ENCODE measurements at regions not wholly inside any gene's neighbourhood (a gene's known extent, or its start where the extent isn't known, plus 50 kb on each side); places are given as distances from the start of the nearest gene placed in this dataset.

DNA sequence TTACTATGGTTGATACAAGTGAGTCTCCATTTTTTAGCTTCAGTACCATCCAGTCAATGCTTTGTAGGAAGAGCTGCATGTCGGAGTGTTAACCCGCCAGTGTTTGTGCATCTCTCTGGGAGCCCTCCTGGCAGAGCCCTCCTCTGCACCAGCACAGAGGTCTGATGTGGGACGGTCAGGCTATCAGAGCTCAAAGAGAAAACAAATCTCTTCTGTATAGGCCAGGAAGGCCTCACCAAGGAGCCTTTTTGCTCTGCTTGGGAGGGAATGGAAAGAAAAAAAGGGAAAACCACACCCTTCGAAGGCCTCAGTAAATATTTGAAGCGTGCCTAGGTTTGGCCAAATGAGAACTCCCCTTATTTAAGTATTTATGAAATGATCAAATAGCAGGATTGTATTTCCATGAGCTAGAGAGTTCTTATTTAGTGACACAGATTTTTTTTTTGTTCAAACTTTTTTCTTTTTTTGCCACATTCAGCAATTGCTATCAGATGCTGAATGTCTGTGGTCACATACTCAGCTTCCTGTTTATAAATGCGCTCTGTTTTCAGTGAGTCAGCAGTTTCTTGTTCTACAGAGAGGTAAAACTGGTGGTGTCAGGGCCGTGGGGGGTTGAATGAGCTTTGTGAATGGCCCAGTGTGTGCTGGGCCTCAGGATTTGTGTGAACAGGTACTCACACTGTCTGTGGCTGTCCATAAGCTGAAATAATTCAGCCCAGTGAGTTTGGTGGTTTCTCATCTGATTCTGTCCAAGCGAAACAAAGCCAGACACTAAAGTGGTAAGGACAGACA is 226.6 kb downstream of the SNX18 start:
- DNase-seq (ENCODE audit: low read depth in 2 of 2): peak; percentile 98

DNA sequence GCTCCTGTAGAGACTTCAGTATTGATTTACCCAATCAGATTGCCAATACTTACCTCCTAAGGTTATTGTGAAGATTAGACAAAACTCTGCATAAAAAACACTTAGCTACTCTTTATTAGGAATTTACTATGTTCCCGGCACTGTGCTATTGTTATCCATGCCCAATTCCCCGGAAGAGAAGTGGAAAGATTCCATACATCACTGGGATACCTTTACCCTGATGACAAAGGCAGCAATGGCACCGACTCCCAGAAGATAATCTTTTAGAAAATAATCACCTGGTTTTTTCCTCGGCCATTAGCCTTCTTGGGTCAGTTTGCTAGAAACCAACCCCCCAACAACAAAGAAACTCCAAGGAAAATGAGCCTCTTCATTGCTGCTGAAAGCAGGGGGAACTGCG is 226.0 kb downstream of the SNX18 start:
- DNase-seq (ENCODE audit: low read depth in 2 of 2): no peak

DNA sequence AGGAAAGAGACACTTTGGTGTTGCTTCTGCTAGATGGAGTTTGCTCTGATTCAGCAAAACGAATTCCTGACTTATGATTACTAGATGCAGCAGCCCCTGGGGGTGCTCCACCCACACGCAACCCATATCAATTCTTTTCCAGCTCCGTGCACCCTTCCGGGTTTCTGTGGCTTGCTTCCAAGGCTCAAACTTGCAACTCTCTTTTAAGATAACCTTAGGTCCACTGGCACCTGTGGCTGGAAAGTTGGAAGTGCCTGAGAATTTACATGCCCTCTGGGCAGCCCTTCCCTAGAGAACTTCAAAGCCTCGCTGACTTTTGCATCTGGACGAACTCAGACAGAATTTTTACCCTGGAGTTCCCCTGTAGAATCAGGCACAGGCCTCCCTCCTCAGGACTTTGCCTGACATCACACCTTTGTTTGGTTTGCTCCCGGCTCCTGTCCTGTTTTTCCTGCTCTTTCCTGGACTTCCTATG is 224.9 kb downstream of the SNX18 start:
- no peak for DNase-seq (ENCODE audit: low read depth in 2 of 2)

DNA sequence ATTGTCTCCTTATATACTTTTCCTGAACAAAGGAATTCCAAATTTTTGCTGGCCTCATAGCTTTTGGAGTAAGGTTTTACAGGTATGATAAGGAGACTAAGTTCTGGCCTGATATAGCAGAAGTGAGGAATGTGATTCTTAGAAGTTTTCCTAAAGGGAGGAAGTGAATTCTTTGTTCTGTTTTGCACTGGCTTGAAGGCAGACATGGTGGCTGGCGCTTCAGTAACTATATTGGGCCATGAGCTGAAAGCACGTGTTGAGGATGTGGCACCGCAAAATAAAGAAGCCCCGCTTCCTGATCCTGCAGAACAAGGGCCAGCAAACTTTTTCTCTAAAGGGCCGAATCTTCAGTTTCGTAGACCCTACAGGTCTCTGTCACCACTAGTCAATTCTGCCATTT is 224.2 kb downstream of the SNX18 start:
- DNase-seq (ENCODE audit: low read depth in 2 of 2): no peak

DNA sequence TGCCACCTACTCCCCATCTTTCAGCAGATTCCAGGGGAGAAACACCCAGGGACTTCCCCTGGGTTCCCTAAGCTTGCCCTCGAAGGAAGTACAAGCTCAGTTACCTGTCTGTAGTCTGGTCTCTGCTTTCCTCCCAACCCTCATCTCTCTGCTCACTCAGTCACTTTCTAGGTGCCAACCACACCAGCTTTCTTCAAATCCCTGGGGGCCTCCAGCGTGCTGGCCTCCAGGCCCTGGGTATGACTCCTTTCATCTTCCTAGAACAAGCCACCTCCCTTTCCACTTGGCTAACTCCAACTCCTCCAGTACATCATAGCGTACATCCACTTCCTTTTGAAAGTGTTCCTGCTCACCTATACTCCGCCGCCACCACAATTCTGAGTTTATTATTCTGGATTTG is 222.6 kb downstream of the SNX18 start:
- no peak for DNase-seq (ENCODE audit: low read depth in 2 of 2)

DNA sequence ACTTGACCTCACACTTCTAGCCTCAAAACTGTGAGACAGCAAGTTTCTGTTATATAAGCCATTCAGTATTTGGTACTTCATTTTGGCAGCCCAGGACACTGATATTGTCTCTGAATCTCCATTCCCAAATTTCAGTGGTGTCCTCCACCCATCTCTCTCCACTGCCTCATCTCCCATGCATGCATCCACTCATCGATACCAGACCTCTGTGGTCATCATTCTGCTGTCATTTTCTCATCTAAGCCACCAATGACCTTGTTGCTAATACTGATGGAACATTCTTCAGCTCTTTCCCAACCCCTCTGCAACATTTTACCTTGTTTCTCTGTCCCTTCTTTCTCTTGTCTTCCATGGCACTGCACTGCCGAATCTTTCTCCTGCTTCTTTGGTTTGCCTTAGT is 221.8 kb downstream of the SNX18 start:
- DNase-seq (ENCODE audit: low read depth in 2 of 2): no peak

DNA sequence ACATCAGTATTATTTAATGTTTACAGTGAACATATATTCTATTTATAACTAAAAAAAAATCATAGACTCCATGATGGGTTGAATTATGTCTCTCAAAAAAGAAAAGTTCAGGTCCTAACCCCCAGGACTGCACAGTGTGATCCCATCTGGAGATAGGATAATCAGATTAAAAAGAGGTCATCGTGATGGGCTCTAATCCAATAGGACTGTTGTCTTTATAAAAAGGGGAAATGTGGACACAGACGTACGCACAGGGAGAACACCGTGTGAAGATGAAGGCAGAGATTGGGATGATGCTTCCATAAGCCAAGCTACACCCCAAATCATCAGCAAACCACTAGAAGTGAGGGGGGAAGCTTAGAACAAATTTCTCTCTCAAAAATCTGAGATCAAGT is 221.4 kb downstream of the SNX18 start:
- no peak for DNase-seq (ENCODE audit: low read depth in 2 of 2)

DNA sequence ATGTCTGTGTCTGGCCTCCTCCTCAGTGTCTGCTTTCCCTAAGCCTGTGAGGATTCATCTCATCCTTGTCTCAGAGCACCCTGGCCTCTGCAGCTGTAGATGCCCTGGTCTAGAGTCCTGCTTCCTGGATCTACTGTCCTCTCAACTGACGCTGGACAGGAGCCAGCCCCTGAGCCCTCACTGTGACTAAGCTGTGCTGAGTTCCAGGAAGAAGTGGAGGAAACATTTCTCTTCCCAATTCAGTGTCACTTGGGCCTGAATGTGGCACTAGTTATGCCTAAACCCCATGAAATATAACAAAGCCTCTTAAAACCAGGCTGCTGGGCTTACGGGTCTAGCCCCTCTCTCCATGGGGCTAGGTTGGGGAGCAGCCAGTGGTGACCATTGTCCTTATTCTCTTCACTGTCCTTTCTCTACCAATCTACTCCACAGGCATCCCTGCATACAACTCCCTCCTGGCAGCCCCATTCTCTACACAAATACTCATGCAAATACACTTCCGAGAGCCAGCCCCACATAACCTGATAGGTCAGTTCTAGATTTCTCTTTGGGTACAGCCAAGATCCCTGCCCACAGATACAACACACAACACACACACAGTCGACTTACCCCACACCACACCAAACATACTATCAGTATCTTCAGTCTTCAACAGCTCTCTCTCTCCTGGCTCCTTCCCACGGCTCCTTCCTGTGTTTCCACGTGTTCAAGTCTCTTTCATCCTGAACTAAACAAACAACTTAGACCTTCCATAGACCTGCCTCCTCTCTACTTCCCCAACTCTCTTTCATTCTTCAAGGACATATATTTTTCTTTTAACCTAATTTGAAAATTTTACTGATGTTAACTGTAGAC is 220.8 kb downstream of the SNX18 start:
- no peak for DNase-seq (ENCODE audit: low read depth in 2 of 2)

DNA sequence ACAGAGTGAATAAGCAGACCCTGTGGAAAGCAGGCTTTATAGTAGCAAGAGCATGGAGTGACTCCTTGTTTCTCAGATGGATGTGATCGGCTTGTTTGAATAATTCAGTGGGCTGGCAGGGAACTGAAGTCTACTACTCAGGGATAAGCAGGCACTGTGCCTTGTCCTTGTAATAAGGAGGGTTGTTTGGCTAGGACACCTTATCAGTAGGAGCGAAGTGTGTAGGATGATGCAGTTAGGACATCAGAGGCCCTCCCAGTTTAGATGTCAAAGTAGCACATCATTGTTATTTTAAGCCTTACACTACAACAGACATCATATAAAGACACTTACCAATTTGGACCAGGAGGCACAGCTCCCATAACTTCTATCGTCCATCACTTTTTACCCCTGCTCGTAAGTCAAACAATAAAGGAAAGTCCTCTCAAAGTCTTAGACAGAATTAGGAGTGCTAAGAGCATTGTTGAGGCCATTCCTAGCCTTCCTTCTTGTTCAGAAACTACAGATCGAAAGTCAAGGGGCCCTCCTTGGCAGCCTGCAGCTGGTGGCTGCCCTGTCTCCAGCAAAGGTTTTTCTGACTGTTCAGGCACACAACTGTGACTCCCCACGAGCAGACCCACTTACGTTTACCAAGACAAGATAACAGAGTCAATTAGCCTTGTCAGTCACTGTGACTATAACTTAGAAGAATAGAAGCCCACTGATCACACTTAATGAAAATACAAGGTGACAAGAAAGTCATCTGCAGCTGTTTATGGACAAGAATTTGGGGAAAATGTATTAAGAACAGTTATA is 218.6 kb downstream of the SNX18 start:
- no peak for DNase-seq (ENCODE audit: low read depth in 2 of 2)

DNA sequence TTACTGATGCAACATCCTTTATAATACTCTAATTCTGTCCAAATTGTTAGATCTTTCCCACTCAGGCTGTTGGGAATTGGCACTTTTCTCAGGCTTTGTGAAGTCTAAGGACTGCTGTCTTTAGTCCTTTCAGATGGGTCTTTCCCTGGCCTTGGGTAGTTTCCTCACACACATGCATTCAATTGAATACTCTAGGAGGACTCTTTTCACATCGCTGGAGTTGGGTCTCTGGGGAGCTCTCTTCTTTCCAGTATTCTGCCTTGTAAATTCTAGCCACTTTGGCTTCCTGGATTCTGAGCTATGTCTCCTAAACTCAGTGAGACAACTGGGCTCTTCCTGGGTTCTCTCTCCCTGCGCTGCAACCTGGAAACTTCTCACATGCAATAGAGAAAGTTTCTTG is 215.5 kb downstream of the SNX18 start:
- no peak for DNase-seq (ENCODE audit: low read depth in 2 of 2)

DNA sequence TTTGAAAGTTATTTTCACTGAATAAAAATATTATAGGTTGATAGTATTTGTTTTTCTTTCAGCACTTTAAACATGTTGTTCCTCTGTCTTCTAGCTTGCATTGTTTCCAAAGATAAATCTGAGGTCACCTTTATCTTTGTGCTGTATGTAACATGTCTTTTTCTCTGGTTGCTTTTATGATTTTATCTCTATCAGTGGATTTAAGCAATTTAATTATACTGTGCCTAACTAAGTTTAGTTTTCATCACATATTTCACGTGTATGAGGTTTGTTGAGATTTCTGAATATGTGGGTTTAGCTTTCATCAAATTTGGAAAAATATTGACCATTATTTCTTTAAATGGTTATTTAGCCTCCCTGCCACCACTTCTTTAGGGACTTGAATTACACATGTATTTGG is 214.5 kb downstream of the SNX18 start:
- DNase-seq (ENCODE audit: low read depth in 2 of 2): no peak

DNA sequence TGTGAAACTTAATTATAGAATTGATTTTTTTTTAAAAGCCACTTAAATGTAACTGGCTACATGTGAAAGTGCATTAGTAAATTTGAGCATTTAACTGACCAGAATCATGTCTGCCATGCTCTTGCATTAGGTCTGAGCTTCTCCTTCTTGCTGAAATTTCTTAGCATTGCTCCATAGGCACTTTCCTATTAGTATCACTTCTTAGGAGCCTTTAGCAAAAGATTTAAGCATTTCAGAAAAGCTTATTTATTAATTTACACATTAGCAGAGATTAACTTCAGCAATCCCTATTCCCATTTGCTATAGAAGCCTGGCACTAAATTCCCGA is 211.0 kb downstream of the SNX18 start:
- DNase-seq (ENCODE audit: low read depth in 2 of 2): no peak

DNA sequence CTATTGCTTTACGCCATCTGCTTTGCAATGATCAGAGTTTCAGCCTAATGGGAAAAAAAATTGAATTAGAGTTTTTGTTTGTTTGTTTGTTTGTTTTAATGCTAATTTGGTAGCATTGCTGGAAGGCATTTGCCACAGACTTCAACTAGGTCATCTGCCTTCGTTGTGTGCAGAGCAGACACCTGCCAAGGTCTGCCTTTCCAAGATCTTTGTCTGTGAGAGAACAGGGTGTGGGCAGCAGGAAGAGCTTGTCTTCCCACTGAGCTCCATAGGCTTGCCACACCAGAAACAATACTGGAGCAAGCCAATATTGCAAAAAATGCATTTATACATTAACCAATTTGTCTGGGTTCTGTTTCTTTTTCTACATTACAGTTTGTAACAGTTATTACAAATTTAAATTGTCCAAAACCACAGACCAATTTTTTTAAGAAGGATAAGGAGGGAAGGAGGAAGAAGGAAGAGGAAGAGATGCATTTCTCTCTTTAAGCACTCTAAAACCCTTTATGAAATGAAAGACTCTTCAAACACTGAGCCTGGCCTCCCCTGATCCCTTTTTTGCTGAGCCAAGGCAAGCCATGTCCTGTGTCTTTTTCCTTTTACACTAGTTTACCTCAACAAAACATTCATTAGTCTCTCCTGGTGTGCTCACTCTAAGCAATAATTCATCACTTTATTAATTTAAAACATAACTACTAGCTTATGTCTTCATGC is 210.5 kb downstream of the SNX18 start:
- no peak for DNase-seq (ENCODE audit: low read depth in 2 of 2)

DNA sequence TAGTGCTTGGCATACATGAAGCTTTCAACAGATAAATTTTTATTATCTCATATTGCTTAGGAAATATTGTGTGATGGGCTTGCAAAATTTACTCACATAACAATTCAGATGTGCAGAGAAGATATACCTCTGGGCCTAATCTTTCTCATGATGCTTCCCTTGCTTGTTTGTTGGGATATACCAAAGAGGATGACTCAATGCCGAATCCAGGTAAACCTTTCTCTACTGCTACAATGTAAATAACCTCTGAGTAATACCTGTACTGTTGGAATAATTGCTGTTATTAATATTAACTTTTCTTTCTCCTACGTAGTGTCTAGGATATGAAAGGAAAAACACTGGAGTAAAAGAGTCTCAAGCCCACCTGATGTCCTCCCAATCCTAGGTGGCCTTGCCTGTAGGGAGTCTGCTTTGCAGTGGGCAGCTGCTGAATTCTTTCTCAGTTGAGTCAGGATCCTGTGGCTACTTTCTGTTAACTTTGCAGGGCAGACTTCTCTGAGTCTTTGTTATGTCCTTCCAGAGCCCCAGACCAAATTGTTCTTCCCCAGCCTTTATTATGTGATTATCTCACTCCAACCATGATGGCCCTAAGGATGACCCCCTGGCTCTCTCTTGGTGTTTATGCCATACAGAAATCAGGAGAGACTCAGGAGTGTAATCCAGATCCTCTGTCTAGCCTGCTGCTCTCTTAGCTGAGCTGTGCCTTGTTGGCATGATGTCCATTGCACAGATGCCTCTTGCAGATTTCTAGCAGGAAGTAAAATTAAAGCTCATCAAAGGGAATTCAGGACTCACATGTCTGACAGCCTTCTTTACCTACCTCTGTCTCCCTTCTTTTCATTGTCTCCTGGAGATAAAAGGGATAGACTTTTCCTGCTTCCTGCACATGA is 208.1 kb downstream of the SNX18 start:
- DNase-seq (ENCODE audit: low read depth in 2 of 2): no peak

DNA sequence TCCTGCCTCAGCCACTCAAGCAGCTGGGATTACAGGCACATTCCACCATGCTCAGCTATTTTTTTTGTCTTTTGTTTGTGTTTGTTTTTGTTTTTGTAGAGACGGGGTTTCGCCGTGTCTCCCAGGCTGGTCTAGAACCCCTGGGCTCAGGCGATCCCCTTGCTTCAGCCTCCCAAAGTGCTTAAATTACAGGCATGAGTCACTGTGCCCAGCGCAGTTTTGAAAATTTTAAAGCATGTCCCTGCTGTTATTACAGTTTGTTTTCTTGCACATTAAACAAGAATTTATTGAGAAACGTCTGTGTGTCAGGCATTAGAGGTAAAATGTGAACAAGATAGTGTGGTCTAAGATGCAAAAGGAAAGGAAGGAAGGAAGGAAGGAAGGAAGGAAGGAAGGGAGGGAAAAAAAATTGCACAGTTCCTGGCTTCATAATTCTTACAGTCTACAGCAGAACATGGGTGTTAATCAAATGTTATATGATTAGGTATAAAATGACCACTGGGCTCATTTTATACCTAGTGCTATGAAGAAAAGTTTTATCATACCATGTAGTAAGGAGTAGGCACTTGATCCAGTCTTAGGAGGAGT is 205.4 kb downstream of the SNX18 start:
- DNase-seq (ENCODE audit: low read depth in 2 of 2): no peak

DNA sequence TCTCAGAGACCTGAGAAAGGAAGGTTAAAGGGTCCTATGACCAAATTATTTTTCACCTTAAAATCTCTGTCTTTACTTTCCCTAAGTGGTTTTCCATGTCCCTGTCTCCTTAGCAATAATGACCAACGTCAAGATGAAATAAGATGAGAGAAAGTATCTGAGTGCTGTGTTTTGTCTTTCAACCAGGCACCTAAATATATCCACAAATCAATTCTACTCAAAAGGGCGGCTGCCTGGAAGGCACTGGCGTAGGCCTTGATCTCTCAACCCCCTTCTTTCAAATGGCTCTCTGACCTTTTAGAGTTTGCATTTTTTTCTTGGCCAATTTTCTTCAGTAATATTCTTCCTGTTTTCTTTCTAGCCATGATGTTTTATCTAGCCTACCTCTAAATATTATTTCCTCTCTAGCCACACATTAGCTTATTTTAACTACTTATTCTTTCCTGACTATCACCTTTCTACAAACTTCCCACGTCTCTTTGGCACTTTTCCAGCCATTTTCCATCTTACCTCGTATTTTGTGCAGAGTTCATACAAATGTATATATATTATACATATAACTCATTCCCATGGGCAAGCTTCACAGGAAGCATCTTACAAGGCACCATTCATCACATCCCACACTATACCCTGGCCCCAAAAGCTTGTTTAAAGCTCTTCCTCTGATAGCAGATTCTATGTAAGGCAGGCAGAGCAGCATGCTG is 204.5 kb downstream of the SNX18 start:
- no peak for DNase-seq (ENCODE audit: low read depth in 2 of 2)

DNA sequence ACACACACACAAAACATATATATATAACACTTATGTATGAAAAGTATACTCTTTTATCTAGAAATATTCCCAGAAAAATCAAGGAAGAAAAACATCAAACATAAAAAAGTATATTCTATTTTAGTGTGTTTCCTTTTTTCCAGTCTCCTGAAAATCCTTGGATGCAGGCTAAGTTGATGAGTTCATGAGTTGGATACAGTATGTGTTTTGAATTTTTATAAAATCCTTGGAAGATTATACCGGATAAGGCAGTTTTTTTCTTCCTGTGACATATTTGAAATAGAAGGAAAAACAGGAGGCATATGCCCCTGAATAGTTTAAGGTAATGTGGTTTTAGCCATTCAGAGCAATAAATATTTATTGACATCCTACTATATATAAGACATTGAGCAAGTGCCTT is 203.6 kb downstream of the SNX18 start:
- no peak for DNase-seq (ENCODE audit: low read depth in 2 of 2)

DNA sequence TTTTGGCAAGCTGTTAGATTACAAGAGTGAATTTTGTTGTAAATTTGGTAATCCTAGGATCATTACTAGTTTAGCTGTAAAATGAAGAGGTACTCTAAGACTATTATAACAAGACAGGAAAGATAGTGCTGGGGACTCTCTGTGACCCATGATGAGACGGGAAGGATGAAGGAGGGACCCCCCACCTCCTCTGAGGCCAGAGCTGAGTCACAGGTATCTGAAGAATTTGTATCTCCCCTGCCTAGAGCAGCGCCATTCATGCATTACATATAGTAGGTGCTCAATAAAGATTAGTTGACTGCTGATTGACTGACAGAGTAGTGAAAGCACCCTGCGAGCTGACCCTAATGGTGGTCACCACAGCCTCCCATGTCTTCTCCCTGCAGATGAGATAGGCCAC is 202.8 kb downstream of the SNX18 start:
- DNase-seq (ENCODE audit: low read depth in 2 of 2): no peak

DNA sequence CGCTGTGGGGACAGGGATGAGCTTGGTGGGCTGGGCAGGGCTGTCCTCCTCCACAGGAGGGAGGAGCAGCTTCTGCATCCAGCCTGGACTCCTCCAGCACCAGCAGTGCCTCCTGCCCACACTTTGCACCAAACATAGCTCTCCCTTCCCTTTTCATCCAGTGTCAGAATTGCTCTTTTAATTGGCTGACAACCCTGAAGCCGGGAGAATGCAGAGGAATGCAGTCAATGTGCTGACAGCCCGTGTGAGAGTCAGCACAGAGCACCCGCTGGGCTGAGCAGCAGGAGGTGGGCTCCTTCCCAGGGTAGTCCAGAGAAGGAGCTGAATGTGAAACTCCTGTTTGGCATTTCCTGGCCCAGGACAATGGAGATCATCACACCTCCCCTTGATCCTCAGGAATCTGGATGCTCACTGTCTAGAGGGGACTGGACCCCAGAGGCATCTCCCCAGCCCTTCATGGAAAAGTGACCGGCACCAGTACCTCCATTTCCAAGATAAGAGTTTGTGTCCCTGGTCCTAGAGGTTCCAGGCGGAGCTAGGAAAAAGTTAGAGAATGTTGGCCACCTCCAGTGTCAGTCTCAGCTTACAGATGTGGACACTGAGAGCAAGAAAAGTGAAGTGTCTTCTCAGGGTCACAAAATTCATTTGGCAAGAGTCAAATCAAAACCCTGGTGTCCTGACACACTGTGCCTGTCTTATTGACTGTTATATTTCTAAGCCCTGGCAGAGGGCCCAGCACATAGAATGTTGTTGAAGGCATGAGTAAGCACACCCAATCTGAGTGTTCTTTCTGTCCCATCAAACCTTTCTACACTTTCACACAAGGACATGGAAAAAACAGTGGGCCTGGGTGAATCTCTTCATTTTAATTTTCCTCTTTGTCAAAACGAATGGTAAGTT is 202.1 kb downstream of the SNX18 start:
- peak; percentile 86 for DNase-seq (ENCODE audit: low read depth in 2 of 2)
